Body of pancreas (tissue), 4 donors: ENCODE measurements at regions not wholly inside any gene's neighbourhood (a gene's known extent, or its start where the extent isn't known, plus 50 kb on each side); places are given as distances from the start of the nearest gene placed in this dataset.

Experiments used
- ATAC-seq: fragments of 150-250 bp; one replicate; pipeline ENCODE4 v1.9.1; 2016
- DNase-seq, 4 donors: peaks; one replicate each; pipeline ENCODE4 v3.0.0-alpha.2; 2019
- H3K27ac ChIP-seq, 4 donors: fragments of 200-600 bp; sonication (generic); 1 replicate in 3 of 4; 2 replicates in 1 of 4; pipeline versions ENCODE4 v1.5.1 to v1.6.1; 2016 to 2019; ENCODE audit warnings: mild to moderate bottlenecking in 1 of 4, mixed read lengths in 1 of 4, moderate library complexity in 1 of 4
- H3K27me3 ChIP-seq, 2 donors: fragments of 200-600 bp; sonication (generic); one replicate each; pipeline ENCODE4 v1.6.0; 2016; ENCODE audit warnings: mild to moderate bottlenecking in 1 of 2
- H3K36me3 ChIP-seq, 2 donors: fragments of 200-600 bp; sonication (generic); replicated peaks in 1 of 2; 2 replicates each; pipeline ENCODE4 v1.5.1; 2016; ENCODE audit warnings: low read depth in 2 of 2; ENCODE audit not compliant: insufficient read depth in 1 of 2
- H3K4me1 ChIP-seq: fragments of 200-600 bp; sonication (generic); one replicate; pipeline ENCODE4 v1.6.0; 2016
- H3K4me3 ChIP-seq, 2 donors: fragments of 200-600 bp; sonication (generic); 1 replicate in 1 of 2; 2 replicates in 1 of 2; pipeline ENCODE4 v1.5.1; 2016 to 2019
- H3K9me3 ChIP-seq, 3 donors: fragments of 200-600 bp; sonication (generic); 1 replicate in 2 of 3; 2 replicates in 1 of 3; pipeline ENCODE4 v1.5.1; 2016
- POLR2A ChIP-seq, 3 donors: fragments of 450-650 bp; IDR thresholded peaks; one replicate each; pipeline ENCODE4 v1.6.1; 2016; ENCODE audit warnings: antibody characterized with exemption in 3 of 3, mild to moderate bottlenecking in 2 of 3
- WGBS, 2 donors: methylation state at CpG; one replicate each; pipeline ENCODE4 v1.1.5; 2017; 5-methylcytosine and 5-hydroxymethylcytosine counted together
- intact Hi-C: fragments of 100-400 bp; cut with DNase I; formaldehyde crosslinking; loops from one replicate; pipeline ENCODE4 v1.15.1; 2023
- TF ChIP-seq, protein P1 (sequence below), 7 experiments: fragments of 450-650 bp in 4 of 7; fragments of 200-600 bp in 3 of 7; sonication (generic) in 3 of 7; IDR thresholded peaks; one replicate each; pipeline ENCODE4 v1.5.1; 2016 to 2019; ENCODE audit warnings: antibody characterized with exemption in 7 of 7

- no peaks in the 10 kb centered on the region for H3K36me3 ChIP-seq
- ATAC-seq (no peak), DNase-seq (no peak)
- no peaks in the 10 kb centered on the region for H3K27me3 ChIP-seq
- no peak overlapping the region for H3K27ac ChIP-seq
- intact Hi-C loops: no loop called here
- peaks cover 10% of the 10 kb centered on the region for H3K4me1 ChIP-seq
- H3K4me3 ChIP-seq: no peak overlapping the region
- WGBS, 2 donors: 95 to 98% methylated on average over 5 of the region's 5 CpGs
- TF ChIP-seq, protein P1, sequence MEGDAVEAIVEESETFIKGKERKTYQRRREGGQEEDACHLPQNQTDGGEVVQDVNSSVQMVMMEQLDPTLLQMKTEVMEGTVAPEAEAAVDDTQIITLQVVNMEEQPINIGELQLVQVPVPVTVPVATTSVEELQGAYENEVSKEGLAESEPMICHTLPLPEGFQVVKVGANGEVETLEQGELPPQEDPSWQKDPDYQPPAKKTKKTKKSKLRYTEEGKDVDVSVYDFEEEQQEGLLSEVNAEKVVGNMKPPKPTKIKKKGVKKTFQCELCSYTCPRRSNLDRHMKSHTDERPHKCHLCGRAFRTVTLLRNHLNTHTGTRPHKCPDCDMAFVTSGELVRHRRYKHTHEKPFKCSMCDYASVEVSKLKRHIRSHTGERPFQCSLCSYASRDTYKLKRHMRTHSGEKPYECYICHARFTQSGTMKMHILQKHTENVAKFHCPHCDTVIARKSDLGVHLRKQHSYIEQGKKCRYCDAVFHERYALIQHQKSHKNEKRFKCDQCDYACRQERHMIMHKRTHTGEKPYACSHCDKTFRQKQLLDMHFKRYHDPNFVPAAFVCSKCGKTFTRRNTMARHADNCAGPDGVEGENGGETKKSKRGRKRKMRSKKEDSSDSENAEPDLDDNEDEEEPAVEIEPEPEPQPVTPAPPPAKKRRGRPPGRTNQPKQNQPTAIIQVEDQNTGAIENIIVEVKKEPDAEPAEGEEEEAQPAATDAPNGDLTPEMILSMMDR (IDR thresholded peaks at IDR 0.05): no peak
- TF ChIP-seq POLR2A (IDR thresholded peaks at IDR 0.05): no peak
- no peaks in the 10 kb centered on the region for H3K9me3 ChIP-seq
Measured at GRCh38 chr2:19141234-19142004, 217.0 kb downstream of the OSR1 start.

DNA sequence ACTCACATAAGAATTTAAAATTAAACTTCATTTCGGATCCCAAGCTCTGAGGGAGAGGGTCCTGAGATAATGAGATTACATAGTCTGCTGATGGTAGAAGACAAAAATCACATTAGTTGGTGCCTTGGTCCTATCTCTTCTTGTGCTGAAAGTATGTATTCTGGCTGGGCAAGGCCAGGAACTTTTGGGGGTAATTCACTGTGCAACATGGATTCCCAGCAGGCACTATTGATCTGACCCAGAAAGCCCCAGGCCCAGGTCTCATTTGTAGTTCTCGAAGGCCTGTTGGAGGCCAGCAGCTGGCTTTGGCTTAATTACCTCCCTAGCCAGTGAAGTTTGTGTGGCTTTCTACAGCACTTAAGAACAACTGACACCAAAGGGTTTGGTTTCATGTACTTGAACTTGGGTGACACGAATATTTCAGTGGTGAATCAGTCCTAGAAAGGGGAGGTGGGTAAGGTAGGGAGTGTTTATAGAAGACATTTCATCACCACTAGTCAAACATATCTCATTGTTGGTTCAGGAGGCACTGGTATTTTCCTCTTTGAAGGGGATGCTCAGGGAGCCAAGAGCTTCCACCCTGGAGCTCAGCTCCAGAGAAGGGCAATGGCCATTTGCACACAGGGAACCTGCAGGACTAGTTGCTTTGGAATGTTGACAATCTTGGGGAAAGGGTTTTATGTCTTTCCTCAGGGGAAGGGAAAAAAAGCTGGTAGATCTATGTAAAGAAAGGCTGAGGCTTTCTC lies 217.8 kb downstream of the OSR1 start:
- Histone ChIP-seq H3K9me3 (no peaks in the 10 kb centered on the region), H3K4me1 (peaks cover 10% of the 10 kb centered on the region), H3K27ac (no peak overlapping the region), H3K27me3 (no peaks in the 10 kb centered on the region), H3K36me3 (no peaks in the 10 kb centered on the region), H3K4me3 (no peak overlapping the region)
- TF ChIP-seq, protein P1 (IDR thresholded peaks at IDR 0.05): no peak
- no peak for TF ChIP-seq POLR2A (IDR thresholded peaks at IDR 0.05)
- no peak for DNase-seq
- ATAC-seq: no peak
- intact Hi-C loops: no loop called here
- WGBS, 2 donors: 88 to 94% methylated on average over 3 of the region's 3 CpGs

DNA sequence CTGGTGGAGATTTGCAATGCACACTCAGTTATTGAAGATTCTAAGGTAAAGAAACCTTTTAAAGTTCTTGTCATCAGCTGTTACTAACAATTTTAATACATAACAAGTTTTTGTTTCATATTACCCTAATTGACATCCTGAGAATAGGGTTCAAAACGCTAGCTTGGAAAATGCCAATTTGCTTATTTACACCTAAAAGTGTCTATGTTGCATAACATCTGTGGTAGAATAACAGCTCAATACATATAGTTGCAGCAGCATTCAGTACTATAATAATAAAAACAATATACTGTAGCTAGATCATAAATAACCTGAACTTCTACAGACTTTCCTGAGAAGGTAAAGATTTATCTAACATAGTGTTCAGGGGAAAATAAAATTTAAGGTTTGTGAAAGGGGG lies 219.0 kb downstream of the OSR1 start:
- Histone ChIP-seq H3K4me1 (peaks cover 10% of the 10 kb centered on the region), H3K27ac (no peak overlapping the region), H3K4me3 (no peak overlapping the region), H3K27me3 (no peaks in the 10 kb centered on the region), H3K9me3 (no peaks in the 10 kb centered on the region), H3K36me3 (no peaks in the 10 kb centered on the region)
- intact Hi-C loops: no loop called here
- ATAC-seq: no peak
- 77 to 93% methylated on average over 1 of the region's 1 CpG for WGBS, 2 donors
- no peak for DNase-seq
- TF ChIP-seq, protein P1 (IDR thresholded peaks at IDR 0.05): no peak
- no peak for TF ChIP-seq POLR2A (IDR thresholded peaks at IDR 0.05)

- TF ChIP-seq POLR2A (IDR thresholded peaks at IDR 0.05): no peak
- TF ChIP-seq, protein P1 (IDR thresholded peaks at IDR 0.05): no peak
- no peak for ATAC-seq
- Histone ChIP-seq H3K9me3 (no peaks in the 10 kb centered on the region), H3K4me1 (peaks cover 10% of the 10 kb centered on the region), H3K4me3 (no peak overlapping the region), H3K27me3 (no peaks in the 10 kb centered on the region), H3K27ac (no peak overlapping the region), H3K36me3 (no peaks in the 10 kb centered on the region)
- 33% methylated on average over 4 of the region's 4 CpGs for WGBS, 2 donors
- intact Hi-C loops: no loop called here
- DNase-seq: no peak
Measured at GRCh38 chr2:19138264-19138825, 220.1 kb downstream of the OSR1 start.
